Endometrium (tissue), 2 donors: ENCODE measurements at regions not wholly inside any gene's neighbourhood (a gene's known extent, or its start where the extent isn't known, plus 50 kb on each side); places are given as distances from the start of the nearest gene placed in this dataset.
"Not testable (repeated sequence)": the region's sequence is repeated elsewhere in the genome, so short reads cannot be mapped to it uniquely, and the experiment has no call there.

ENCODE experiments used
- FAIRE-seq: peaks from 2 replicates; lab custom pipeline; 2012; peaks lifted over from hg19 to GRCh38; lab: Jason Lieb, UNC
- donor health status: control.
- donor health status: control.

DNA sequence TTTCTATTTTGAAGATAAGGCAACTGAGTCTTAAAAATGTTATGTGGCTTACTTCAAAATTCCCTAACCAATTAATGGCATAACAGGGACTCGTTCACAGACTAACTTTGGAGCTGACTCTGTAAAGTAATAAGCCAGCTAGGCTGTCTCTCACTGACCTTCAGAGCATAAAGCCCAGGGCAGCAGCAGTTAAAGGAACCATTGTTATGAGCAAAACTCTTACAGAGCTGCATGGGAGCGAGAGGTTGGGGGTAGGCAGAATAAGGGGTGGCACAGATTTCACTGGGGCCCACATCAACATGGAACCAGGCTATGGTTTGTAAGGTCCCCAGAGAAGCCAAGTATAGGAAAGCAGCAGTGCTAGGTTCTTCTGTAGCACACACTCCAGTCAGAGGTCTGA is 637.8 kb downstream of the RFPL4B start:
- FAIRE-seq: no peak

DNA sequence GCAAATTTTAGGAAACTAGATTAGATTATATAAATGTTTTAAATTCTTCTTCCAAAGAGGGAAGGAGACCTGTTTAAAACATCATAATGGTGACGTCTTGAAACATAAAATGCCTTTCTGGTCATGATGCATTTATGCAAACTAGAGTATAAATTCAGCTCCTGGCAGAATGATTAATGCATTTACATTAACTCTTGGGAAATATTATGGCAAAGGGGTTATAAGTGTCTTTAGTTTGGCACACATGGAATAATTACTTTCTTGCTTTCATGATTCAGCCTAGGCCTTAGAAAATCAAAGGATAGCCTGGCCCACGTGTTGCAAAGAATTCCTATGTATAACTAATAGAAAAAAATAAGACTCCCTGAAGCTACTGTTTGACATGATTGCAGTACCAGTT is 639.2 kb downstream of the RFPL4B start:
- FAIRE-seq: no peak

DNA sequence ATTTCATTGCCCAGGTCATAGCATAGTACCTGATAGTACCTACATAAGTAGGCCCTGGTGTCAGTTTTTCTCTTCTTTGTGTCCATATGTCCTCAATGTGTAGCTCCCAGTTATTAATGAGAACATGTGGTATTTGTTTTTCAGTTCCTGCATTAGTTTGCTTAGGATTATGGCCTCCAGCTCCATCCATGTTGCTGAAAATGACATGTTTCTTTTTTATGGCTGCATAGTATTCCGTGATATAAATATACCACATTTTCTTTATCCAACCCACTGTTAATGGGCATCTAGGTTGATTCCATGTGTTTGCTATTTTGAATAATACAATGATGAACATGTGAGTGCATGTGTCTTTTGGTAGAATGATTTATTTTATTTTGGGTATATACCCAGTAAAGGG is 641.6 kb downstream of the RFPL4B start:
- no peak for FAIRE-seq

DNA sequence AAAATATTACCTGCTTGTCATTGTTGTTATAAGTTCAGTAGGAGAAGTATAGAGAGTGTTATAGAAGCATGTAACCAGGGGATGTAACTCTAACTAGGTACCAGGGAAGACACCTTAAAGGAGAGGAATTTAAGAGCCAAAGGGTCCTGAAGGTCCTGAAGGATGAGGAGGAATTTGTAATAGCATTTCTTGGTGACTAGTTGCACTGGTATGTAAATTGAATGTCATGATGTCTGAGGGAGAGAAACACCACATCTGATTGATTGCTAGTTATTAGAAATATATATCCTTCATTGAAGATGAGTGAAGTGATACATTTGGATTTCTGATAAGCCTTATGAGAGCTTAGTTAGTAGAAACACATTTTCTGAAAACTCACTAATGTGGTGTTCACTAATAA is 643.8 kb downstream of the RFPL4B start:
- FAIRE-seq: no peak

DNA sequence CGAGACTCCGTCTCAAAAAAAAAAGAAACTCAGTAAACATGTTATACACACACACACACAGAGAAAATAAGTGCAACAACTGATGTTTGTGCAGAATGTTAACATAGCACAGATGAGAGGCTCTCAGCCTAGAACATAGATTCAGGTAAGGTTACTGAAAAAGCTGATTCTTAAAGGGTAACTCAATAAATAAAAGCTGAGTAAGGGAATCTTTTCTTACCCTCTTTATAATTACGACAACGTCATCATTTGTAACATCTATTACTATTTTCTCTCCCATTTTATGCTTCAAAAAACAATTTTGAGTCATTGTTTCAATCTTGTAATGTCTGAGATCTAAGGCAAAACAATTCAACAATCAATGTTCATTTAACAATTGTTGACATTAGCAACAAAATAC is 644.8 kb downstream of the RFPL4B start:
- FAIRE-seq: no peak

DNA sequence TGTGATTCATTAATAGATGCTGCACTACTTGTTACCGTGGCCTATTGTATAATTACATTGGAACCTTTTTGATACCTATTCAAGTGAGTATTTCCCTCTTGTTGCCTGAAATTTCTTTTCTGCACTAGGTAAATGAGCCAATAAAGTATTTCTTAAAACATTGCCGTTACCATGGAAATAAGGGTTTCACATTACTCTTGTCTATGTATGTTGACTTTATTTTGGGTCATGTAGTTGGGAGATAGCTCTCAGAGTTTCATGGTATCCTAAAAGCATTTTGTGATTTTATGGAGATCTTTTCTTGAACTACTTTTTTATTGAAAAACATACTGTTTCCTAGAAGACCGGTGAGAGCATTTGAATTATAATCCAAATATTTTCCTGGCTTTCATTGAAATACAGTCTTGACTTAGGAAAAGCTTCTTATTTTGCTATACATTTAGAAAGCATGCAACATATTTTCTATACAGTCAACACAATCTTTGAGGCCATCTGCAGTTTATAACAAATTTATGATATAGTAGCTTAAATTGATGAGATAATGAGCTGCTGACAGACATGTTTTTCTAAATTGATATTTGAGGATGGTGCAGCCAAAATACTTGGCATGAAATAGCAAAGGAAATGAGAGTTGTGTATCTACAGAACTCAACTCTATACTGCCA is 650.4 kb downstream of the RFPL4B start:
- FAIRE-seq: no peak

DNA sequence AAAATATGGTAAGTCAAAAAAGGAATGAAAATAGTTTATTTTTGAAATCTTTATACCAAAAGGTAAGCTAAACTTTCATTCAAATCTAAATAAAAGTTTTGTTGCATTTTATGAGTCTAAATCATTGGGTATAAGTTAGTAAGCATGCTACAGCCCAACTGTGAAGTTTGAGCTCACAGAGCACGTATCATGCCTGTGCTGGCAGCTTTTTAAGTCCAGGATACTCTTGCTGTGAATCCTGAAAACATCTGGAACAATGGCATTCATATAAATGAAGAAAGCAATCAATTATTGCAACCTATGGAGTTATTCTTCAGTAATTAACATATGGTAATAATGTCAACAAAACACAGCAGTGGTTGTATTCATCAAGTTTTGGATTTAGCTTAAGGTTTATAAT is 656.9 kb downstream of the RFPL4B start:
- no peak for FAIRE-seq

DNA sequence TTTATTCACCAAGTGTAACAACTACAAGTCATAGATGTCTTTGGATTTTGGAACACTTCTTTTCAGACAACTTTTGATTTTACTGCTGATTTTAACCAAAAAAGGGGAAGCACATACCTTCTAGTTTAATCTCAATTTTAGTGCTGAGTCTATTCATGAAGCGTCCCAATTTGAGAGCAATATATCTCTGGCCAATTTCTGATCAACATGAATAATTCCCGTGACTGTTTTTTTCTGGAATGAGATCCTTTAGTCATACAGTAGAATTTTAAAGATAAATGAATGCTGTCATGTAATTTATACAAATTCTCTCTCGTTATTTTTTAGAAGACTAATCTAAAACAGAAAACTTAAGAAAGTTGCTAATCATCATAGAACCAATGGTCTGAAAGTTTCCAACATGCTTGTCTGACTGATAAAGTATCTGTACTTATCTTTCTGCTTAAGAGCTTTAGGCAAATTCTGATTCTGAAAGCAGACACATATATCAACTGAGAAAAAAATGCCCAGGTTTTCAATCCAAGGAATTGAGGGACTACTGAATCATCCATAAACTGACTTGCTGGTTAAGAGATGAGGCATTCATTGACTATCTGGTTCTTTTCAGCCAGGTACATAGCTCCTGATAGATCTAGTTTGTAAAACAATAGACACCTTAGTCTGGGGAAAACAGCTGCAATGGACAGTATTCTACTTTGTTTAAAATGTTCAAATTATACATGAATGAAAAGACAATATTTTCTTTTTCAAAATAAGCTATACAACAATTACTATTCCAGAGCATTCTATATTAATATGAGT is 657.5 kb downstream of the RFPL4B start:
- FAIRE-seq: peak; percentile 21

DNA sequence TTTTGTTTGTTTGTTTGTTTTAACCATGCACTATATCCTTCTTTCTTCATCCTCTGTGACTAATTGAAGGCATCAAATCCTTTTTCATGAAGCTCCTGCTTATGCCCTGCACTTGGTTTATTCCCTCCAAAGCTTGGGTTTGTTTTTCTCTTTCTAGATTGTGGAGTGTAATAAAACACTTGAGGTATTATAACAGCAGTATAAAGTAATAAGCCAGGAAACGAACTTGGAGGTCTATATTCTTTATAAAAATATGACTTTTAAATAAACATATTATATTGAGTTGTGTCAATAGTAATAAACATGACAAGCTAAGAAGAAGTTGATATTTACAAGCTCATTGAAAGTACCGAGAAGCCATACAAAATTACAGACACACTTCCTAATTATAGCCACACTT is 659.4 kb downstream of the RFPL4B start:
- no peak for FAIRE-seq

DNA sequence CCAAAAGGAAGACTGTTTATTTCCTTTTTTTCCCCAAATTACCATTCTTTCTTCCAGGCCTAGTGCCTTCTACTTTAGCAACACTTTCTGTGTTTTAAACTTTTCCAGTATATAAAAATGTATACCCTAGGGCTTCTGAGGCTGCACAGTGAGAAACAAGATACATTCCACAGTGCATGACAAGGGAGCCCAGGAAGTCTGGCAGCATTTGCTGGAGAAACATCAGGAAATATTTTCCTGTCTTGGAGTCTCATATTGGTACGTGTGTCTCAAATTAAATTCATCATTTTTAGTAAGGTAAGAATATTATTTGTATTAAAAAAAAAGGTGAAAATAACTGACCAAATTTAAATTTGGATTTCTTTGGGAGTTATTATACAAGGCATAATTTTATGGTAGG is 662.6 kb downstream of the RFPL4B start:
- no peak for FAIRE-seq

DNA sequence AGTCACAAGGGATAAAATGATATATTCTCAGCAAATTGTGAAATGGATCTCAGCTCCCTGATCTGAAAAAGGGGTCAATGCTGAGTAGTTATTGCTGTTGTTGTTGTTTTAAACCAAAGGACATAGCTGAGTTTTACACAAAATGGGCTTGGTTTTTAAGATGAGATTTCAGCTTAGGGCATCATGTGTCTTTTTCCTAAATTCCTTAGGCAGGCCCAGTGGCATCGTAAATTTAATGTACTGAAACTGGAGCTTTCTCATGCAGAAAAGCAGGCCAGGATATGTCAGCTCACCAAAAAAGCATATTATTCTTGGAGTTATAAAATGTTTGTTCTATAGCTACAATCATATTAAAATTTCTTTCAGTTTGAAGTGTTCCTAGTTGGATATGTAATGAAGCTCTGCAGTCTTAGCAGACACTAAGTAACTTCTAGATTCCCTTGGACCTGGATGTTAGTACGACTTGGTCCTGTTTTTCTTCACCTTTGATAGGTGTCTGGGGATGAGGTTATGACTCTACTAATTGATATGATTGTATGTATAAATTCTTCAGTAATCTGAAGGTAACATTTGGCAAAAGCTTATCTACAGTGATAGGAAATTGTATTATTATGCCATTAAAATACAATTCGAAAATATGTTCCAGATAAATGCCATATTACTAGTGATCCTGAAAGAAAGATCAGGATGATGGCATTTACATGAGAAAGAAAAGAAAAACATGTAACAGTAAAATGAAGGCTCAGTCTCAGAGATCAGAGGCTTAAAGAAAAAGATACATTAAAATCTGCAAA is 663.3 kb downstream of the RFPL4B start:
- no peak for FAIRE-seq

DNA sequence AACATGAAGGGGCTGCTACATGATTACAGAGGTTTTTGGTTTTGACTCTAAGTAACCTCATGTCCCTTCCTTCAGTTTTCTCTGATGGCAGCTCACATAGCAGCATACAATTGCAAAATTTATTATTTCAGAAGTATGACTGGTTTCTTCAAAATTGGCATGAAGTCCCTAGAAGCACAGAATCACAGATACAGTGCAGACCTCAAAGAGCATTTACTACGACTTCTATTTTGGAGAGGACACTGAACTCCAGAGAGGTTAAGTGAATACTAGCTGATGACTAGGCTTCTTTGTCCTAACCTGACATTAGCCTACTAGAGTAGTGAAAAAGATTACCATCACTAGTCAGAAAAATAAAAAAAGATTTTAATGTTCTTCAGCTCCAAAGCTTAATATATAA is 664.3 kb downstream of the RFPL4B start:
- FAIRE-seq: no peak

DNA sequence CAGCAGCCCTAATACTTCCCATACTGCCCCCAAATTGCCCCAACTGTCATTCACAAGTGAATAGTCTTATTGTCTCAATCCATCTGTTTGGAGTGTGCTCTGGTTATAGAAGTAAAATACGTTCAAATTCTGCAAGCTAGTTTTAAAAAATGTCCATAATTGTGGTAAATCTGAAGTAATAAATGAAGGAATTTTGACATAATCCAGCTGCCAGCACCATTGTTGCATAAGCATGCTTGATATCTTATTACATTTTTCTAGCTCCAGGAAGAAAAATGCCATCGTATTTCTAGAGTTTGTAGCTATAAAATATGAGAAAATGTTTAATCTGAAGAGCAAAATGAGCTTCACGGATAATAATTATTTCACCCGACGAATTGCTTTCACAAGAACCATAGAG is 664.7 kb downstream of the RFPL4B start:
- no peak for FAIRE-seq

DNA sequence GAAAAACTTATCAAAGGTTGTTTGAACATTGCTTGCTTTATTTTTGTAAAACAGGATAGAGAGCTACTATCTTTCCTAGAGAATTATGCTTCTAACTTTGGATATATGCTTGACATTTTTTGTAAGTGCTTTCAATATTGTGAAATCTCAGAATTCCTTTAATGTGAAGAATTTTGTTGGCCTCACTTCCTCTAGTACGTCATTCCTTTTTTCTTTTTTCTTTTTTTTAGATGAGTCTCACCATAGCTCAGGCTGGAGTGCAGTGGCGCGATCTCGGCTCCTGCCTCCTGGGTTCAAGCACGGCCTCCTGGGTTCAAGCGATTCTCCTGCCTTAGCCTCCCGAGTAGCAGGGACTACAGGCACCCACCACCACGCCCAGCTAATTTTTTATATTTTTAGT is 668.1 kb downstream of the RFPL4B start:
- FAIRE-seq: peak; percentile 29

DNA sequence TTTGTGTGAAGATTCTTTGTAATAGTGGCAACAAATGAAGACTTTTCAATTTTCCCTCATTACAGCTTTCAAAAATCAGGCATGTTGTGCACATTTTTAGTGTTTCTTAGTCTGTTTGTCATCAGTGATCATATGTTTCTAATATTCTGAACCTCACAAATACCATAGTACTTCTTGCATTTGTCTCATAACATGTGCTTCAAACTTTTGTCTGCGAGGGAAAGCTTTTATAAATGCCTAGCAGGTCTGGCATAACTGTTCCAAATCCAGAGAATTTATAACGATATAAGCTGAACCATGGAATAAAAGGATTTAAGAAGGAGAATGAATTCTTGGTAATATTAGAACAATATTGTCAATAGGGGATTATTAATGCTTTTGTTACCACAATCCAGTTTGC is 670.2 kb downstream of the RFPL4B start:
- no peak for FAIRE-seq

DNA sequence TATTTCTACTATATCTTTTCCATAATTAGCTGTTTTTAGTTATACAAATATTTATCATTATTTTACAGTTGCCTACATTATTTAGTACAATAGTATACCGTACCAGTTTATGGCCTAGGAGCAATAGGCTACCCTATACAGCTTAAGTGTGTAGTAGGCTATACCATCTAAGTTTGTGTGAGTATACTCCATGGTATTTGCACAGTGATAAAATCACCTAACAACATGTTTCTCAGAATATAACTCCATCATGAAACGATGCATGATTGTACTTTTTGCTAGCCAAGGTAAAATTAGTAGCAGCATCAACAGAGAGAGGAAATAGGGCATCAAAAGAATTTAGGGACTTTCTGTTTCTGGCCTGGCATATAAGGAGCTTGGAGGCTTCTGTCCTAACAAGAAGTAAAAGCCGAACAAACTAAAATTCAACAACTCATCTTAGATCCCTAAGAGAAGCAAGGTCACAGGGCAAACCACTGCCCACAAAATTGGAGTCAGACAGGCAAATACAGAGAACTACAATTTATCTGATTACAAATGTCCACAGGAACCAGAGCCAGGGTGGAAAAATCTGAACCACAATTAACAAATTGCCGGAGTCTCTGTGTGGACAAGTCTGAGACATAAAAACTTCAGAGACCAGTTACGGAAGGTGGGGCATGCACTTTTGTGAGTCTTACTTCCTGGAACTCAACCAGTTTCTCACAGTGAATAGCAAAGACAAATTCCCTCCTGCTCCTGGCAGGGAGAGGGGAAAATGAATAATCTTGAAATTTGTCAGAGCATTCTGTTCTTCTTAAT is 671.4 kb downstream of the RFPL4B start:
- FAIRE-seq: no peak

DNA sequence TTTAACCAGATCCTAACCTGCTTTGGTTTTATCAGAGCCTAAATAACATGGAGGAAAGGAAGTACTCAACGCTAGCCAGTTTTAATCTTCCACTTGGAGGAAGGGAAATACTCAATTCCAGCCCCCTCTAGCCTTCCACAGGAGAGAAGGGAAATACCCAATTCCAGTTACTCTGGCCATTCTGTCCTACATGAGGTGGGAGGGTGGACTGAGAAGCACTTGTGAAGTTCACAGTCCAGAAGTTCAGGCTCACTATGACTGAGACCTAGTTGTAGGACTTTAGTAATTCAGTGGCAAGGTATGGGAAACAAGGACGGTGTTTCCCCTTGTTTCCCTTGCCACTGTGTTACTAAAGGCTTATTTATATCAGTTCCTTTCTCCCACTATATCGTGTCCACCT is 672.0 kb downstream of the RFPL4B start:
- no peak for FAIRE-seq

DNA sequence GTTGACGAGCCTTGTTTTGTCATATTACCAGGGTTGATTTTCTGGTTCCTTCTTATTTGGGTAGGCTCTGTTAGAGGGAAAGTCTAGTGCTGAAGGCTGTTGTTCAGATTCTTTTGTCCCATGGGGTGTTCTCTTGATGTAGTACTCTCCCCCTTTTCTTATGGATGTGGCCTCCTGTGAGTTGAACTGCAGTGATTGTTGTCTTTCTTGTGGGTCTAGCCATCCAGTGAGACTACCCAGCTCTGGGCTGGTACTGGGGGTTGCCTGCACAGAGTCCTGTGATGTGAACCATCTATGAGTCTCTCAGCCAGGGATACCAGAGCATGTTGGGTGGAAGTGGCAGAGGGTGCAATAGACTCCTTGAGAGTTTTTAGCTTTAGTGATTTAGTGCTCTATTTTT is 680.6 kb downstream of the RFPL4B start:
- no peak for FAIRE-seq

DNA sequence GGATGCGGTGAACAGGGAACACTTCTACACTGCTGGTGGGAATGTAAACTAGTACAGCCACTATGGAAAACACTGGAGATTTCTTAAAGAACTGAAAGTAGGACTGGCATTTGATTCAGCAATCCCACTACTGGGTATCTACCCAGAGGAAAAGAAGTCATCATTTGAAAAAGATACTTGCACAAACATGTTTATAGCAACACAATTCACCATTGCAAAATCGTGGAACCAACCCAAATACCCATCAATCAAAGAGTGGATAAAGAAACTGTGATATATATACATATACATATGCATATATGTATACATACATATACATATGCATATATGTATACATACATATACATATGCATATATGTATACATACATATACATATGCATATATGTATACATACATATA is 682.0 kb downstream of the RFPL4B start:
- not testable (repeated sequence) for FAIRE-seq

DNA sequence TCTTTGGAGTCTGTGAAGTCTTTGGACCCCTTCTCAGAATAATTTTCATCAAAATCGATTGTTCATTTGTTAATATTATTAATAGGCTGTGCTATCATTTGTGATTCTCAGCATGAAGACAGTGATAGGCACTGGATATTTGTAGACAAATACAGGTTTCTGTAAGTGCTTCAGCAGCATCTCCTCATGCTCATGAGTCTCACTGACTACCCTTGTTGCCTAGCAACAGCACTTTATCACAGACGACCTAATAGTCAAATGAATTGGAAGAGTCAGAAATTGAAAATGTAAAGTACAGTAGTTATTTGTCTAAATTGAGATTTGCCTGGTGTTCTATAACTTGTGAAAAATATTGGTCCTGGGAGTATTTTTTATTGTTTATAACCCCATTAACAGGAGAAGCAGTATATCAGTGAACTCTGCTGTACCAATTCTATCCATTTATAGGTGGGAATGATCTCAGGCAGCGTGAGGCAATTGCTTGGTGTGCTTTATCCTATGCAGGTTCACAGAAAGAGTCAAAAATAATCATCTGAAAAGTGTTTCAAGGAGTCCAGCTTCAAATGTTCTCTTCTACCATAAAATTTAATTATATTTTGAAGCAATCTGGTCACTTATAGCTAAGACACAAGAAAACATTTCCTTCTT is 684.6 kb downstream of the RFPL4B start:
- FAIRE-seq: no peak

DNA sequence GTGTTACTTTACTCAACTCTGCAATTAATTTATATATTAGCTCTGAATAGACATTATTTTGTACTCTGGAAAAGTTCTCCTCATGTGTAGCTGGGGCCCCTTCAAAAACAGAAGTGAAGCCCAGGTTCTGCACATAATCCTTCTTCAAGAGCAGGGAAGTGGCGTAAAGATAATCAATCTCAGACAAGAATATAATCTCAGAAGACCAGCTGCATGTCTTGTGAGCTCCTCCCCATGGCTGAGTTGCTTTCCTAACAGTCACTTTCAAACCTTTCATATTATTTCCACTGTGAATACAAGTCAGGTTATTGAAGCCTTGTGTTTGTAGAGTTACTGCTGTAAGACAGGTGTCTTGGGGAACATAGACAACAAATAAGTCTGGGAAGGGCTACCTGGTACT is 691.9 kb downstream of the RFPL4B start:
- FAIRE-seq: no peak

DNA sequence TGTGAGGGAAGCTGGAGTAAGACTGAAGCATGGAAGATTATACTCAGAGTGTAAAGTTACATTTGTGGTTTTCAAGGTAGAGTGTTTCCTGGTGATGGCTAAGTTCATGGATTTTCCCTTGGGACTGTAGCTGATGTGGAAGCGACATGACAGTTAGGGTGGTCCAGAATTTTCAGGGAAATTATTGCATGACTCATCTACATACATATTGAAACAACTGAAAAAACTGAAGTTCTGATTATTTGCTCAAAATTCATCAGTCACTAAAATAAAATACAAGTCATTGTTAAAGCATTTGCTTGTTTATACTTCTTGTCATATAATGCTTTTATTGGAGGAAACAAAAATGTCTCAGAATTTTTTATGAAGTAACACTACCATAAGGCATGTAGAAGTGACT is 700.0 kb downstream of the RFPL4B start:
- no peak for FAIRE-seq
